Effector memory CD4-positive, alpha-beta T cell (primary cell): ENCODE measurements at regions not wholly inside any gene's neighbourhood (a gene's known extent, or its start where the extent isn't known, plus 50 kb on each side); places are given as distances from the start of the nearest gene placed in this dataset.

Source experiments
- DNase-seq, 3 donors: peaks; one replicate each; pipeline ENCODE4 v3.0.0-alpha.2; 2020
- H3K27ac ChIP-seq: 2 replicates; pipeline ENCODE4 v1.7.0; 2013; ENCODE audit warnings: mild to moderate bottlenecking, low read length, moderate library complexity; ENCODE audit not compliant: insufficient read depth, poor library complexity, severe bottlenecking
- H3K27me3 ChIP-seq: replicated peaks from 2 replicates; pipeline ENCODE4 v1.7.0; 2013; ENCODE audit warnings: mild to moderate bottlenecking, low read length; ENCODE audit not compliant: insufficient read depth, control insufficient read depth, poor library complexity, severe bottlenecking
- H3K36me3 ChIP-seq: 2 replicates; pipeline ENCODE4 v1.7.0; 2013; ENCODE audit warnings: mild to moderate bottlenecking, low read length, moderate library complexity; ENCODE audit not compliant: control insufficient read depth, insufficient read depth
- H3K4me1 ChIP-seq: 2 replicates; pipeline ENCODE4 v1.7.0; 2013; ENCODE audit warnings: low read length, mild to moderate bottlenecking; ENCODE audit not compliant: control insufficient read depth, insufficient read depth, poor library complexity, severe bottlenecking
- H3K4me3 ChIP-seq: 2 replicates; pipeline ENCODE4 v1.7.0; 2013; ENCODE audit warnings: low read length, low read depth, mild to moderate bottlenecking; ENCODE audit not compliant: insufficient read depth, poor library complexity, severe bottlenecking
- H3K9me3 ChIP-seq: 2 replicates; pipeline ENCODE4 v1.7.0; 2013; ENCODE audit warnings: mild to moderate bottlenecking, low read length, moderate library complexity; ENCODE audit not compliant: control insufficient read depth

GRCh38 chr11:127644366-127644765 is 643.8 kb upstream of the KIRREL3 start:
- H3K27me3 ChIP-seq = no peaks in the 10 kb centered on the region
- H3K9me3 ChIP-seq = no peaks in the 10 kb centered on the region
- no peak for DNase-seq
- no peaks in the 10 kb centered on the region for H3K4me1 ChIP-seq
- no peaks in the 10 kb centered on the region for H3K36me3 ChIP-seq
- no peak overlapping the region for H3K4me3 ChIP-seq
- no peak overlapping the region for H3K27ac ChIP-seq

GRCh38 chr11:127643268-127644058 is 642.9 kb upstream of the KIRREL3 start:
- Histone ChIP-seq H3K9me3 (no peaks in the 10 kb centered on the region), H3K4me1 (no peaks in the 10 kb centered on the region), H3K27ac (no peak overlapping the region), H3K36me3 (no peaks in the 10 kb centered on the region), H3K27me3 (no peaks in the 10 kb centered on the region), H3K4me3 (no peak overlapping the region)
- DNase-seq = no peak

GRCh38 chr11:127640561-127641451 is 640.2 kb upstream of the KIRREL3 start:
- no peaks in the 10 kb centered on the region for H3K9me3 ChIP-seq
- H3K27ac ChIP-seq = no peak overlapping the region
- no peak overlapping the region for H3K4me3 ChIP-seq
- DNase-seq = no peak
- H3K36me3 ChIP-seq = no peaks in the 10 kb centered on the region
- no peaks in the 10 kb centered on the region for H3K27me3 ChIP-seq
- no peaks in the 10 kb centered on the region for H3K4me1 ChIP-seq

DNA sequence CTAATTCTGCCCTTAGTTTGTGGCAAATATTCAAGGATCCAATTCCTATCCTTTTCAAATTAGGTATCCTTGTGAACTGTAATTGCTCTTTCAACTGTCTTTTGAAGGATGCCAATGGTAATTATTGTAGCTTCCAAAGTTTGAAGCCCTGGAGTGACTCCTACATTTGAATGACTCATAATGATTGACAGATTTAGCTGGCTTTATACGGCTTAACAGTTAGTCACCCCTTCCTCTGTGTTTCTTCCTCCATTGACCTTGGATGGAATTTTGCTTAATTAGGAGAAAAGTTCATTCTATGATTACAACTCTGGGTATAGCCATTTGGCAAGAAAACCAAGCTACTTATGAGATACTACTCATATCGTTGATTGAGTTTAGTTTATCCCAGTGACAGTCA is 639.3 kb upstream of the KIRREL3 start:
- DNase-seq = no peak
- H3K27me3 ChIP-seq = no peaks in the 10 kb centered on the region
- no peaks in the 10 kb centered on the region for H3K4me1 ChIP-seq
- H3K27ac ChIP-seq = no peak overlapping the region
- no peak overlapping the region for H3K4me3 ChIP-seq
- no peaks in the 10 kb centered on the region for H3K36me3 ChIP-seq
- no peaks in the 10 kb centered on the region for H3K9me3 ChIP-seq

DNA sequence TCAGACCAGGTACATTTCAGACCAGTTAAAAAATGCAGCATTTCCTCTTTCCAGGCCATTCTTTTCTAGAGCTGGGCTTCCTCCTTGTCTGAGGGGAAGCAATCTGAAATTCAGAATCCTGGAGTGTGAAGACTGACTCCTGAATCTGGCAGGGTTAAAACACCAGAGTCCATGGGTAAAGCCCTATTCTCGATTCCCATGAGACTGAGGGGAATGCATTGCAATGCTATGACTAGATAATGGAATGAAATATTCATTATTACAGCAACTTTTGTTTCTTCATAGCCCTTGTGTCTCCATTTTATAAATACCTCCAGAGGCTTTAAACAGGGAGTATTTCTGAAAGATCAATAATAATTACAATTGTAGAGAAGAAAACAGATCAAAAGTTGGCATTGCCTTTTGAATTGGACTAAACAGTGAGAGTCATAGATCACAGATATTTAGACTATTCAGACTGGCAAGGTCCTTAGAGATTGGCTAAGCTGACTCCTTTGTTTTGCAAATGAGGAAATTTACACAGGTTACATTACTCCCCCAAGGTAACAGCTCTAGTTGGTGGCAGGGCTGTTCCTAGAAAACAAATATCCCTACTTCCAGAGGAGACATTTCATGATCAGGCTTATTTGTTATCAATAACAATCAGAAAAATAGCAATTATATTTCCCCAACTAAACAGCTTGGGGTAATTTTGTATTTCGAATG is 632.6 kb upstream of the KIRREL3 start:
- no peak overlapping the region for H3K4me3 ChIP-seq
- H3K9me3 ChIP-seq = no peaks in the 10 kb centered on the region
- H3K27ac ChIP-seq = no peak overlapping the region
- no peaks in the 10 kb centered on the region for H3K36me3 ChIP-seq
- no peak for DNase-seq
- no peaks in the 10 kb centered on the region for H3K4me1 ChIP-seq
- H3K27me3 ChIP-seq = no peaks in the 10 kb centered on the region

DNA sequence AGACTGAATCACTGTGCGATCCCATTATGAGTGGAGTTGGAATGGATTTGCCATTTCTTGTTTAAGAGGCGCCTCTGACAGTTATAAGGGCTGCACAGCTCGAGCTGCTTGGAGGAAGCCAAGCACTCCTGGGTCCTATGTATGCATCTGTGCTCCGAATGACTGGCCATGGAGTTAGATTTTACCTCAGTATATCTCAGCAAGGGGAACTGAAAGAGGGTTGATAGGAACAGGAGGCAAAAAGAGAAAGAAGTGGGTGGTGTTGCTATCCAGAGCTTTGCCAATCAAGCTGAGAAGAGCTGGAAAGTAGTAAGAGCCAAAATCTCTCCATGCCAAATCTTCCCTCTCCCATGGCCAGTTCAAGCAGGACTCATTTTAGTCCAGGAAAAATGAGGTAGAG is 632.0 kb upstream of the KIRREL3 start:
- H3K36me3 ChIP-seq = no peaks in the 10 kb centered on the region
- H3K27me3 ChIP-seq = no peaks in the 10 kb centered on the region
- no peak overlapping the region for H3K4me3 ChIP-seq
- no peaks in the 10 kb centered on the region for H3K4me1 ChIP-seq
- no peak overlapping the region for H3K27ac ChIP-seq
- DNase-seq = no peak
- no peaks in the 10 kb centered on the region for H3K9me3 ChIP-seq

- no peak overlapping the region for H3K4me3 ChIP-seq
- no peaks in the 10 kb centered on the region for H3K27me3 ChIP-seq
- H3K9me3 ChIP-seq = no peaks in the 10 kb centered on the region
- H3K36me3 ChIP-seq = no peaks in the 10 kb centered on the region
- no peak overlapping the region for H3K27ac ChIP-seq
- no peak for DNase-seq
- H3K4me1 ChIP-seq = no peaks in the 10 kb centered on the region
Measured at GRCh38 chr11:127631974-127632373, 631.4 kb upstream of the KIRREL3 start.

- Histone ChIP-seq H3K4me1 (no peaks in the 10 kb centered on the region), H3K27me3 (no peaks in the 10 kb centered on the region), H3K9me3 (no peaks in the 10 kb centered on the region), H3K4me3 (no peak overlapping the region), H3K36me3 (no peaks in the 10 kb centered on the region), H3K27ac (no peak overlapping the region)
- no peak for DNase-seq
Measured at GRCh38 chr11:127629200-127629599, 628.6 kb upstream of the KIRREL3 start.

DNA sequence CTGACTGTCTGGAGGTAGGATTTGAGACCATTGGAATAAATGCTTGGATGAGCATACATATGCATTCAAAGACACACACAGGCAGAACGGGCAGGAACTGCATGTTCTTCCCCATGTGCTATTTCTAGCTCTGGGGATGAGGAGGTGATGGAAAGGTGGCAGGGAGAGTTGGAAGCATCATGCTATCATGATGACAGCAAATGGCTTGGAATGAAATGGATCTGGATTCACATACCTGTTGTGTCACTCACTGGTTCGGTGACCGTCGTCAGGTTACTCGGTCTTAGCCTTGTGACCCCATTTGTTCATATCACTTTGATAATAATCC is 627.9 kb upstream of the KIRREL3 start:
- H3K27ac ChIP-seq = no peak overlapping the region
- no peaks in the 10 kb centered on the region for H3K27me3 ChIP-seq
- H3K4me3 ChIP-seq = no peak overlapping the region
- no peaks in the 10 kb centered on the region for H3K9me3 ChIP-seq
- no peaks in the 10 kb centered on the region for H3K36me3 ChIP-seq
- DNase-seq = no peak
- H3K4me1 ChIP-seq = no peaks in the 10 kb centered on the region
